ENCODE measurements at regions not wholly inside any gene's neighbourhood (a gene's known extent, or its start where the extent isn't known, plus 50 kb on each side); places are given as distances from the start of the nearest gene placed in this dataset.

GRCh38 chr3:150300388-150300787, 107.7 kb upstream of the TSC22D2 start:
- no peak for TF ChIP-seq JUND (IDR thresholded peaks at IDR 0.05)
- no peak for TF ChIP-seq ZFX (IDR thresholded peaks at IDR 0.05)
- TF ChIP-seq CEBPB (IDR thresholded peaks at IDR 0.05; ENCODE audit: low read depth), result no peak
- no peak for TF ChIP-seq TCF7L2 (IDR thresholded peaks at IDR 0.05; ENCODE audit: borderline replicate concordance, extremely low read depth, insufficient read depth, insufficient read length)
- TF ChIP-seq ZNF274 (IDR thresholded peaks at IDR 0.05; ENCODE audit: low read depth, low read length), result no peak
- no peak for TF ChIP-seq YY1 (IDR thresholded peaks at IDR 0.05; ENCODE audit: extremely low read depth, insufficient replicate concordance, low read depth, low read length)
- TF ChIP-seq POLR2AphosphoS5 (IDR thresholded peaks at IDR 0.05; ENCODE audit: low read depth, low read length), result no peak
- no peak for TF ChIP-seq MAX (IDR thresholded peaks at IDR 0.05)
- no peak for TF ChIP-seq CBX3 (IDR thresholded peaks at IDR 0.05; ENCODE audit: low read depth)
- no peak for TF ChIP-seq ZBTB33 (IDR thresholded peaks at IDR 0.05; ENCODE audit: extremely low read depth, insufficient replicate concordance, low read length)
- no peak for TF ChIP-seq POLR2A (IDR thresholded peaks at IDR 0.05; ENCODE audit: borderline replicate concordance, extremely low read depth, insufficient read depth, insufficient read length)
- no peak for TF ChIP-seq SIN3A (IDR thresholded peaks at IDR 0.05; ENCODE audit: low read depth)
- ChIA-PET RAD21 (ENCODE audit: low non-redundant PET in 1 of 2, low total read pairs in 2 of 2, uncharacterized antibody in 2 of 2, unreplicated experiment in 2 of 2) (no interaction called here), CTCF (no interaction called here), POLR2A (no interaction called here)
- Histone ChIP-seq H3K9me3 (ENCODE audit: control insufficient read depth in 1 of 2, insufficient read depth in 1 of 2, low read depth in 1 of 2, low read length in 2 of 2) (no peaks in the 10 kb centered on the region), H3K79me2 (ENCODE audit: insufficient read depth, low read length) (no peaks in the 10 kb centered on the region), H3K4me3 (replicated peaks in 1 of 2; ENCODE audit: low read depth in 1 of 2, low read length in 2 of 2) (no peak overlapping the region), H3K4me1 (ENCODE audit: control insufficient read depth in 1 of 2, insufficient read depth in 2 of 2, low read length in 2 of 2) (peaks cover 0 to 22% of the 10 kb centered on the region in 2 experiments; a peak in 2 of 4 replicates), H4K20me1 (ENCODE audit: insufficient read depth) (no peaks in the 10 kb centered on the region), H3K4me2 (ENCODE audit: low read length) (0 out of 2 replicates have a peak overlapping the region, but pooled peaks have one; percentile 30), H3K9me2 (ENCODE audit: insufficient read depth) (no peaks in the 10 kb centered on the region), H3K9ac (ENCODE audit: low read length) (no peak overlapping the region), H3K27me3 (ENCODE audit: insufficient read depth, low read length) (no peaks in the 10 kb centered on the region), H2AFZ (ENCODE audit: low read depth, low read length, poor library complexity, severe bottlenecking) (peak overlapping the region; percentile 96), H3K27ac (ENCODE audit: low read depth, low read length) (no peak overlapping the region), H3K36me3 (ENCODE audit: control insufficient read depth in 1 of 2, insufficient read depth in 2 of 2, low read length in 2 of 2) (no peaks in the 10 kb centered on the region)
- intact Hi-C loops (cut with micrococcal nuclease), result no loop called here
- DNase-seq (ENCODE audit: low read depth, low spot score) (no peak), ATAC-seq (0 out of 2 replicates have a peak, but pooled peaks have one; percentile 30)
- BruUV-seq (replicated peaks), result no TSS peak

Measured in HCT116 (cell line).